ENCODE measurements at regions not wholly inside any gene's neighbourhood (a gene's known extent, or its start where the extent isn't known, plus 50 kb on each side); places are given as distances from the start of the nearest gene placed in this dataset.

GRCh38 chr2:199646439-199646838 is 188.7 kb upstream of the SATB2 start:
- intact Hi-C loops (cut with micrococcal nuclease; ENCODE audit: unreplicated experiment) = no loop called here
- BruUV-seq (replicated peaks) = no TSS peak
- Mint-ChIP-seq H3K27me3 (ENCODE audit: insufficient read depth, unreplicated experiment) (peaks cover 6% of the 10 kb centered on the region), H3K9me3 (ENCODE audit: unreplicated experiment) (peaks cover 15% of the 10 kb centered on the region), H3K4me1 (ENCODE audit: low read depth, unreplicated experiment) (no peaks in the 10 kb centered on the region), H3K4me3 (ENCODE audit: unreplicated experiment) (no peak overlapping the region), H3K27ac (ENCODE audit: unreplicated experiment) (no peak overlapping the region), H3K36me3 (ENCODE audit: insufficient read depth, unreplicated experiment) (no peaks in the 10 kb centered on the region)
- no peak overlapping the region for H3K4me3 ChIP-seq (ENCODE audit: low read depth, low read length)
- TF ChIP-seq, protein P1, sequence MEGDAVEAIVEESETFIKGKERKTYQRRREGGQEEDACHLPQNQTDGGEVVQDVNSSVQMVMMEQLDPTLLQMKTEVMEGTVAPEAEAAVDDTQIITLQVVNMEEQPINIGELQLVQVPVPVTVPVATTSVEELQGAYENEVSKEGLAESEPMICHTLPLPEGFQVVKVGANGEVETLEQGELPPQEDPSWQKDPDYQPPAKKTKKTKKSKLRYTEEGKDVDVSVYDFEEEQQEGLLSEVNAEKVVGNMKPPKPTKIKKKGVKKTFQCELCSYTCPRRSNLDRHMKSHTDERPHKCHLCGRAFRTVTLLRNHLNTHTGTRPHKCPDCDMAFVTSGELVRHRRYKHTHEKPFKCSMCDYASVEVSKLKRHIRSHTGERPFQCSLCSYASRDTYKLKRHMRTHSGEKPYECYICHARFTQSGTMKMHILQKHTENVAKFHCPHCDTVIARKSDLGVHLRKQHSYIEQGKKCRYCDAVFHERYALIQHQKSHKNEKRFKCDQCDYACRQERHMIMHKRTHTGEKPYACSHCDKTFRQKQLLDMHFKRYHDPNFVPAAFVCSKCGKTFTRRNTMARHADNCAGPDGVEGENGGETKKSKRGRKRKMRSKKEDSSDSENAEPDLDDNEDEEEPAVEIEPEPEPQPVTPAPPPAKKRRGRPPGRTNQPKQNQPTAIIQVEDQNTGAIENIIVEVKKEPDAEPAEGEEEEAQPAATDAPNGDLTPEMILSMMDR (IDR thresholded peaks at IDR 0.05; ENCODE audit: insufficient read depth in 1 of 2, low read depth in 1 of 2, low read length in 1 of 2, severe bottlenecking in 1 of 2, unreplicated experiment in 1 of 2) = no peak
- ChIA-PET POLR2A (no interaction called here), CTCF (no interaction called here)
- no peak for DNase-seq
- H3K27me3 ChIP-seq (replicated peaks; ENCODE audit: control insufficient read depth, insufficient read depth, low read length) = no peaks in the 10 kb centered on the region; the same call in 1 of the 2 replicates
- 0 out of 2 replicates have a peak, but pooled peaks cover under 1% of the 10 kb centered on the region for H3K9me3 ChIP-seq
- no peaks in the 10 kb centered on the region for H3K4me1 ChIP-seq
- H3K36me3 ChIP-seq (ENCODE audit: control insufficient read depth, insufficient read depth, low read length) = no peaks in the 10 kb centered on the region

DNA sequence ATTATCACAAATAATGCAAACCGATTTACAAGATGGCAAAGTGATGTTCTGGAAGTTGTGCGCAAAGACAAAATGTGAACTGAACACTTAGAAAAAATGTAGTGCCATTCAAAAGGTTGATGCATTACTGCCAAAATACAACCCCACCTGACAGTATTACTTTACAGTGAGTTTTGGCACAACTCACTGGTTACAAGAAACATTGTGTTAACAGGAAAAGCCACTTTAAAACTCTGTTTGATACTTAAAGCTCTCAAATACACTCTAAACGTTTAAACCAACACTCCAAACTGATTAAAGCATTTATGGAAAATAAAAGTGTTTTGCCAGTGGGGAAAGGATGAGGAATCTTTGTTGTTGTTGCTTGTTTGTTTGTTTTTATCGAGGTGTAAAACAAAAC is 173.4 kb upstream of the SATB2 start:
- Histone ChIP-seq H3K4me3 (ENCODE audit: low read depth, low read length) (no peak overlapping the region), H3K4me1 (peaks cover 11% of the 10 kb centered on the region; the same call in 1 of the 2 replicates), H3K27me3 (replicated peaks; ENCODE audit: control insufficient read depth, insufficient read depth, low read length) (no peaks in the 10 kb centered on the region), H3K9me3 (no peaks in the 10 kb centered on the region), H3K36me3 (ENCODE audit: control insufficient read depth, insufficient read depth, low read length) (no peaks in the 10 kb centered on the region)
- POLR2A ChIA-PET = no interaction called here
- H3K9me3 Mint-ChIP-seq (ENCODE audit: unreplicated experiment) = no peaks in the 10 kb centered on the region
- CTCF ChIA-PET = no interaction called here
- TF ChIP-seq, protein P1 (IDR thresholded peaks at IDR 0.05; ENCODE audit: insufficient read depth in 1 of 2, low read depth in 1 of 2, low read length in 1 of 2, severe bottlenecking in 1 of 2, unreplicated experiment in 1 of 2) = no peak
- BruUV-seq (replicated peaks) = no TSS peak
- H3K4me1 Mint-ChIP-seq (ENCODE audit: low read depth, unreplicated experiment) = peaks cover 14% of the 10 kb centered on the region
- DNase-seq = no peak
- intact Hi-C loops (cut with micrococcal nuclease; ENCODE audit: unreplicated experiment) = no loop called here
- no peak overlapping the region for H3K27ac Mint-ChIP-seq (ENCODE audit: unreplicated experiment)
- H3K27me3 Mint-ChIP-seq (ENCODE audit: insufficient read depth, unreplicated experiment) = no peaks in the 10 kb centered on the region
- no peaks in the 10 kb centered on the region for H3K36me3 Mint-ChIP-seq (ENCODE audit: insufficient read depth, unreplicated experiment)
- H3K4me3 Mint-ChIP-seq (ENCODE audit: unreplicated experiment) = no peak overlapping the region

DNA sequence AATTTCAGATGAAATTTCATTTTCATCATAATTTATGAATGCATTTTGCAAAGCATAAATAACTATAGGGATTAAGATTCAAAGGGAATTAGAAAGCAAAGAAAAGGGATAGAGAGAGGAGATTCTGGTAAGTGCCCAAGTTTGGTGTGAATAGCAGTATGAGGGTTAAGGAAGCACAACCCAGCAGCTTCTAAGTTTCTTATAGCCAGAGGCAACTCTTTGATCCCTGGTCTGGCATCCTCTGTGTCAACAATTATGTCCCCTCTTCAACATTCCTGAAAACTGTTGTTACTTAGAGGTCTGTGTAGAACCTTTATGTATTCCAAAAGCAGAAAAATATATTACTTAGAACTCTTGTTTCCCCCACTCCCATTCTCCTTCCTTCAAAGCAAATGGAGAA is 171.6 kb upstream of the SATB2 start:
- peaks cover 17% of the 10 kb centered on the region for H3K4me1 ChIP-seq
- H3K4me3 ChIP-seq (ENCODE audit: low read depth, low read length) = no peak overlapping the region
- no peaks in the 10 kb centered on the region for H3K36me3 ChIP-seq (ENCODE audit: control insufficient read depth, insufficient read depth, low read length)
- intact Hi-C loops (cut with micrococcal nuclease; ENCODE audit: unreplicated experiment) = loop anchor here (2.0 kb wide), 1 partner anchor 34 kb away; no protein-coding TSS in a partner anchor
- ChIA-PET CTCF (interaction anchor here (0.6 kb wide), 1 partner anchor 1549 kb away, joined by 3 read pairs; no protein-coding TSS in a partner anchor), POLR2A (no interaction called here)
- BruUV-seq (replicated peaks) = no TSS peak
- Mint-ChIP-seq H3K4me1 (ENCODE audit: low read depth, unreplicated experiment) (peaks cover 25% of the 10 kb centered on the region), H3K27me3 (ENCODE audit: insufficient read depth, unreplicated experiment) (no peaks in the 10 kb centered on the region), H3K36me3 (ENCODE audit: insufficient read depth, unreplicated experiment) (no peaks in the 10 kb centered on the region), H3K9me3 (ENCODE audit: unreplicated experiment) (no peaks in the 10 kb centered on the region), H3K27ac (ENCODE audit: unreplicated experiment) (peak overlapping the region; percentile 30), H3K4me3 (ENCODE audit: unreplicated experiment) (no peak overlapping the region)
- DNase-seq = peak in 1 of 2 experiments; percentile 24
- TF ChIP-seq, protein P1 (IDR thresholded peaks at IDR 0.05; ENCODE audit: insufficient read depth in 1 of 2, low read depth in 1 of 2, low read length in 1 of 2, severe bottlenecking in 1 of 2, unreplicated experiment in 1 of 2) = no peak
- H3K9me3 ChIP-seq = no peaks in the 10 kb centered on the region
- no peaks in the 10 kb centered on the region for H3K27me3 ChIP-seq (replicated peaks; ENCODE audit: control insufficient read depth, insufficient read depth, low read length)

Data from Caco-2 (cell line).